Fibroblast of lung (primary cell): ENCODE measurements at regions not wholly inside any gene's neighbourhood (a gene's known extent, or its start where the extent isn't known, plus 50 kb on each side); places are given as distances from the start of the nearest gene placed in this dataset.

Experiments used
- EZH2 ChIP-seq: IDR thresholded peaks from 2 replicates; pipeline ENCODE4 v1.5.1; 2012; ENCODE audit warnings: low read length, control low read depth, mild to moderate bottlenecking; ENCODE audit errors: missing control alignments
- TF ChIP-seq, protein P1 (sequence below), 2 donors: IDR thresholded peaks in 1 of 2; conservative IDR thresholded peaks in 1 of 2; 1 replicate in 1 of 2; 2 replicates in 1 of 2; pipeline ENCODE4 v1.5.1; 2011 to 2012; ENCODE audit warnings: low read length in 2 of 2, control low read depth in 1 of 2, inconsistent platforms in 1 of 2, low read depth in 1 of 2, mild to moderate bottlenecking in 1 of 2

DNA sequence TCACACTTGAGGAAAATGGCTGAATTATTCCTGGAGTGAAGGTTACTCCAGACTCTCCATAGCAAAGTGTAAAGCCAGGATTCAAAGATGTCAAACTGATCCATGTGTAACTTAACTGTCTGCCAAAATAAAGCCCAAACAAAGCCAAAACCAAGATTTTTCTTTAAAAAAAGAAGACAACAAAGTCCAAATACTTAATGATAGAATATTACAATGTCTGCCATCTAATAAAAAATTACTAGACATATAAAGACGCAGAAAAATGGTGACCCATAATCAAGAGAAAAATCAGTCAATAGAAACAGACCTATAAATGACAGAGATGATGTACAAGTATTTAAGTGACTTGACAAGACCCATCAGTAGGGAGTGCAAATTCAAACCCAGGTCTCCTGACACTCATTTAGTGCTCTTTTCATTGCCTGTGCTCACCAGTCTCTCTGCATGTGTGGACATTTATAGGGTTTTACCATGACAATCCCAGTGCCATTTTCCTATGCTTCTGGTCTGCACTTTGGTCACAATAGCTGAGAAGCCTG lies 85.1 kb upstream of the HES1 start:
- TF ChIP-seq, protein P1, sequence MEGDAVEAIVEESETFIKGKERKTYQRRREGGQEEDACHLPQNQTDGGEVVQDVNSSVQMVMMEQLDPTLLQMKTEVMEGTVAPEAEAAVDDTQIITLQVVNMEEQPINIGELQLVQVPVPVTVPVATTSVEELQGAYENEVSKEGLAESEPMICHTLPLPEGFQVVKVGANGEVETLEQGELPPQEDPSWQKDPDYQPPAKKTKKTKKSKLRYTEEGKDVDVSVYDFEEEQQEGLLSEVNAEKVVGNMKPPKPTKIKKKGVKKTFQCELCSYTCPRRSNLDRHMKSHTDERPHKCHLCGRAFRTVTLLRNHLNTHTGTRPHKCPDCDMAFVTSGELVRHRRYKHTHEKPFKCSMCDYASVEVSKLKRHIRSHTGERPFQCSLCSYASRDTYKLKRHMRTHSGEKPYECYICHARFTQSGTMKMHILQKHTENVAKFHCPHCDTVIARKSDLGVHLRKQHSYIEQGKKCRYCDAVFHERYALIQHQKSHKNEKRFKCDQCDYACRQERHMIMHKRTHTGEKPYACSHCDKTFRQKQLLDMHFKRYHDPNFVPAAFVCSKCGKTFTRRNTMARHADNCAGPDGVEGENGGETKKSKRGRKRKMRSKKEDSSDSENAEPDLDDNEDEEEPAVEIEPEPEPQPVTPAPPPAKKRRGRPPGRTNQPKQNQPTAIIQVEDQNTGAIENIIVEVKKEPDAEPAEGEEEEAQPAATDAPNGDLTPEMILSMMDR (conservative IDR thresholded peaks at IDR 0.05 in 1 of 2, IDR thresholded peaks at IDR 0.05 in 1 of 2; ENCODE audit: low read depth in 1 of 2, low read length in 2 of 2), result no peak
- no peak for TF ChIP-seq EZH2
